IPS DF 19.7 (cell line): ENCODE measurements at regions not wholly inside any gene's neighbourhood (a gene's known extent, or its start where the extent isn't known, plus 50 kb on each side); places are given as distances from the start of the nearest gene placed in this dataset.

Experiments used
- DNase-seq: peaks from one replicate; pipeline ENCODE4 v3.0.0-alpha.2; 2013; ENCODE audit warnings: low read depth, low spot score

GRCh38 chr2:136245211-136245610 is 127.3 kb upstream of the CXCR4 start:
- no peak for DNase-seq

DNA sequence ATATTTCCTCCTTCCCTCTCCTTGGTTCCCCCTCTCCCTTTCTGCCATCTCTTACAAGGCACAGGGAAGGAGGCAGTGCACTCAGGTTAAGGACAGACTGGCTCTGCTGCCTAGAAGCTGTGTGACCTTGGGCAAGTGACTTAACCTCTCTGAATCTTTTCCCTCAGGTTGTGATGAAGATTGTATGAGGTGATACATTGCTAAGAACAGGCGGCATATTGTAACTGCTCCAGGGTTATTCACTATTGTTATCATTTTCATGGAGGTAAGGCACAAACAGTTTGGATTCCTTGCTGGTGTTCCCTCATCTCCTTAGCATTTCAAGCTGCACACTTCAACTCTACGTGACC is 126.6 kb upstream of the CXCR4 start:
- no peak for DNase-seq

- DNase-seq: no peak
Measured at GRCh38 chr2:136243638-136244535, 125.9 kb upstream of the CXCR4 start.

- DNase-seq: no peak
Measured at GRCh38 chr2:136242687-136243277, 124.8 kb upstream of the CXCR4 start.

DNA sequence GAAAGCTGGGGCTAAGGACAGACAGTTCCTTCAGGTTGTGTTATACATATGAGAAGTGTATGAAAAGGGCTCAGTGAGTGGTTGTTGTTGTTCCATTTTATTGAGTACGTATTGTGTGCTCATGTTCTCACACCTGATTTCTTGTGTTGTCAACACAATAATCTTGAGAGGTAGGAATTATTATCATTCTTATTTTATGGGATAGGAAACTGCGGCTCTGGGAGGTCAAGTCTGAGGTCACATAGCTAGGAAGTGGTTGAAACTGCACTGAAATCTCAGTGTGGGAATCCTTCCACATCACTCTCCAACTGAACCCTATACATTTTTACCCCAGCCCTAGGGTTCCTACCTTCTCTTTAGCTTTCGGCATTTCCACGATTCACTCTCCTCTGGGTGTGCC is 124.2 kb upstream of the CXCR4 start:
- DNase-seq: no peak

DNA sequence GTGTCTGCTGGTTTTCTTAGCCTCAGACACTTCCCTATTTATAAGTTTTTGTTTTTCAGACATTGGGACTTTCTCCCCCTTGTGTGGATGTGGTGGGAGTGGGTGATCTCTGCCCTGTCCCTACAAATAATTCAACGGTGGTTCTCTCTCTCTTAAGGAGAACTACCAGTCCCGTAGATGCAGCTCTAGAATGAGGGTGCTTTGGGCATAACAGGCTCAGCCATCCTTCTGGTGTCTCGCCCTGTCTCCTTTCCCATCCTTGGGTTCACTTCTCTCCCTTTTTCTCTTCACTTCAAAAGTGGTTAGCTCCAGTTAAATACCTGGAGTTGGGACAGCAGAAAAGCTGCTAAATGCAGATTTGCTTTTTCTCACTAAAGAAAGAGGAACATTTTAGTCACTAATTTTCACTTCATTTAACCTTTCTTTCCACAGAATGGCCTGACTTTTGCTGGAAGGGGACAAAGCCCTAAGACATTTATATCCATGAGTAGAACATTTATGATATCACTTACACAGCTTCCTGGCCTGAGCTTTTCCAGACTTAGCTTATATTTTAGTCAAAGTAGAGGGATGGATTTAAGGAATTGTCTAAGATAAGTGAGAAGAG is 121.2 kb upstream of the CXCR4 start:
- no peak for DNase-seq

DNA sequence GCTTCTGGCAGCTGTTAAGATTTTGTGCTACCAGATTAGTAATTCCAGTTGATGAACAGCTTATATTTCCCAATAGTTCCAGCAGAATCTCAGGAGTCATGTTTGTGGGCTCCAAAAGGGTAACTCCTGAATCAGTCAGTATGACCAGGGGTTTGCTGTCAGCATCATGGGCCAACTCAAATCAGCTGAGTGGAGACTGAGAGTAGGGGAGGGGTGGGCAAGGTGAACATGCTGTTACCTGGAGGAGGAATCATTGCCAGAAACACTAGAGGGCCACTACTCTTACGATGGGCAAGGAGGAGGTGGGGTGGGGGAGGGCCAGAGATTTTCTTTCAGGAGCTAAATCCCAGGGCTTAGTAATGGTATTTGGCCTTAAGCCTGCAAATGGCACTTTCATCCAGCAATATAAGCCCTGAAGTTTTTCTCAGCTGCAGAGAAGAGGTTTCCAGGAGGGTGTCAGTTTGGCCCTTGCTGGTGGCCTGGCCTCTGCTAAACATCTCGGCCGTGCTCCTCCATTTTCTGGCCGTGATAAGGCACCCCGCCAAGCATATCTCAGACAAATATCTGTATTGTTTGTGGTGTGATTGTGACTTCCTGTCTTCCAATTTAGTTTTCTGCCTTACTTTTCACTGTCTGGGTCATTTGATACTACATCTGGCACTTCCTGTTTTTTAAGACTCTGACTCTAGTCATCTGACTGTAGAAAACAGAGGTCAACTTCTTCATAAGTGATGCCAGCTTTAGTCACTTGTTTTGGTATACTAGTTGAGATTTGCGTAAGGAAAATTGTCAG is 120.5 kb upstream of the CXCR4 start:
- DNase-seq: no peak

- DNase-seq: no peak
Measured at GRCh38 chr2:136236019-136236418, 118.1 kb upstream of the CXCR4 start.

DNA sequence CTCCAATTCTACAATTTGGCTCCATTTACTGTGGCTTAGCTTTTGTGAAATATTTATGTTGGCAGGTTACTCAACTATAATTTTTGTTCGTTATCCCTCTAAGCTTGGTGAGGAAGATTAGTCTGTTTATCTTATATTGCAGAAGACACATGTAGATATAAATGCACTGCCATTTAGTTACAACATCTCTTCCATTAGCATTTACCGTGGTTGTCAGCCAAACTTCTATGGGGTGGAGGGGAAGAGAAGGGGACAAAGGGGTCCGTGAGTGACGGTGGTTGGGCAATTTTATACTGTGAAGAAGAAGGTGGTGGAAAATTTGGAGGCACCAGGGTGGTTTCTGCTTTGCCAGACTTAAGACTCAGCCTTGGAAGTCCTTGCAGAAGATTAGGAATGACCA is 117.6 kb upstream of the CXCR4 start:
- DNase-seq: no peak

GRCh38 chr2:136234261-136234660 is 116.3 kb upstream of the CXCR4 start:
- no peak for DNase-seq

DNA sequence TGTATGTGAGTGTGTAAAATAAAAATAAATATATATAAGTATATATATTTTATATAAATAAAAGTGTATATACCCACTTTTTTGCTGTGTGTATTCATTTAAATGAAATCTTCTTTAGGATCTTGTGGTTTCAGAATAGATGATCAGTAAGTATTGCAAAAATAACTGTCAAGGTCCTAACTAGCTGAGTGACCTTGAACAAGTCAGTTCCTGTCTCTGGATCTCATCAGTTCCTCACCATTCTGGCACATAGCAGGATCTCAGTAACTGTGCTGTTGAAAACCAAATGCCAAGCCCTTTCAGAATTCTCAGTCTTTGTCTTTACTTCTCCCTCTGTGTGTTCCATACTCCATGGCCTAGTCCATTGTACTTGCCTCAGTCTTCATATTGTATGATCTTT is 115.3 kb upstream of the CXCR4 start:
- no peak for DNase-seq

GRCh38 chr2:136232456-136233172 is 114.7 kb upstream of the CXCR4 start:
- DNase-seq: no peak

DNA sequence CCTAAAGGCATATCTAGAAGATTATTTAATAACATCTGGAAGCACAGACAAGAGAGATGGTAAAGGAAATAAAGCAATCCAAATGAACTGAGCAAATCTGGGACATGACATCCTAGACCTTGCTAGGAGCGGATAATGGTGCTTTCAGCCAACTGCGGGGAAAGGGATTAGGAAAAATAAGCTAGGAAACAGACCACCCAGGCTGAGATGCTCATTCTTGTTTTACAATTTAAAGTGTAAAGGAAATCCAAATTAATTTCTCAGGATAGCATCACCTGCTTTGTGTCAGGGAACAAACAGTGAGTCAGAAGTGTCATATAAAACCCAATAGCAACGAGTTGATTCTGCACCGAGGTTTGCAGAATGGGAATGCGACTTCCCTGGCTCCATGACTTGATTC is 112.5 kb upstream of the CXCR4 start:
- no peak for DNase-seq

DNA sequence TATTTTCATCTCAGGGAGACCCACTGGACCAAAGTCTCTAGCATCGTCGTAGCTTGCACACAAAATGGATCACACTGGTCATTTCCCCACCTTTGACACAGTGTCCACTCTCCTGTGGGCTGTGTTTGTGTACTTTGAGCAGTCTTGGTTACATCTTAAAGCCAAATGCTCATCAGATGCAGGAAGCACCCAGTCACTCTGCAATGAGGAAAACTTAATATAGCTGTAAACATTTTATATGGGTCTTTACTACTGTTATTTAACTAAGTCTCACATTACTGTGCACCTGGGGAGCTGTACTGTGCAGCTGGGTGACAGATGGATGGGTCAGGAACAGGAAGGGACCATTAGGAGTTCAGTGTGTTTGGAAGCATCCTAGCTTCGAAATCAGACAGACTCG is 109.0 kb upstream of the CXCR4 start:
- no peak for DNase-seq

DNA sequence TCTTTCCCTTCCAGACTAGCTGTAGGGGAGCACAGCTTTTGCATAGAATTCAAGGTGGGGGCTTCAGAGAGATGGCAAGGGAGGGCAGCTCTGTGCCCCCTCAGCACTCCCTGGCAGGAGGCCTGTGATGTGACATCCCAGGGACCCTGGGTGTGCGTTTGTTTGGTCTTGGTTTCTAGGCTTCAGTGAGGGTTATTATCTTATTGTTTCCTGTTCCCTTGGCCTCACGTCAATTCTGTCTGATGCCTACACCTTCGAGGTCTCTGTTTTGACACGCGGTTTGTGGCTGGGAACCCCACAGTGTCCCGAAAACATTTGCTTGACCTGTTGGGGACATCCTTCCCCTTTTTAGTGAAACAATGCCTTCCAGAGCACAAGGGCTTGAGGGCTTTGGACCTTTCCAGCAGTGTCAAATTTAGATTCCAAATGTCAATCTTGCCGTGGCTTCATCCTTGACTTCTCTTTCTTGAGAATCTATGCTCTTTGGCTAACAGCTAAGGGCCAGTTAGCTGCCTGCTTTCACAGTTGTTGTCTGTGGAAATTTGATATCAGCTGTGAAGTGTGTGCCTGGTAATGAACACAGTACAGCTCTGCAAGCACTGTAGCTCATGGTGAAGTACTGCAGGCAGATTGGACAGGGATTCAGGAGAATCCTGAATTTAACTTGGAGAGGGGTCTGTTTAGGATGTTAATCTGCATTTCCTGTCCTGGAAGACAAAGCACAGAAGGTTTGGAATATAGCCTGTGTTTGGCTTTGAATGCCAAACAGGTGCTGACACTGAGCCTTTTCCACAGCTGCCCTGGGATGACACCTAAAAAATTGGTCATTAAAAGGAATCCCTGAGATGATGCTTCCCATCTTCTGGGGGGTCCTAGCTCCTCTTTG is 108.2 kb upstream of the CXCR4 start:
- no peak for DNase-seq

GRCh38 chr2:136223274-136223673 is 105.3 kb upstream of the CXCR4 start:
- no peak for DNase-seq

DNA sequence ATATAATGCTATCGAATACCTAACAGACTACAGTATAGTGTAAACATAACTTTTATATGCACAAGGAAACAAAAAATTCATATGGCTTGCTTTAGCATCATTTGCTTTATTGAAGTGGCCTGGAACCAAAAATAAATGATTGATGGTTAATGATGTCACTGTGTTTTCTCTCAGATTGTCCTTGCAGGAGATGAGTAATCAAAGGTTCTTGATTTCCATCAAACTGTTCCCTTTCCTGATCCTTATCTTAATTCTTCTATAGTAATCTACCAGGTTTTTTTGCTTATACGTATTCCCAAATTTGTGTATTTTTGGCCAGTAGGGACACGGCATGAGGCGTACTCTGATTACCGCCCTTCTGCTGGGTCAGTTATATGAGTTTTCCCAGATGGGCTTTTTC is 104.9 kb upstream of the CXCR4 start:
- no peak for DNase-seq

- no peak for DNase-seq
Measured at GRCh38 chr2:136221026-136221425, 103.1 kb upstream of the CXCR4 start.

DNA sequence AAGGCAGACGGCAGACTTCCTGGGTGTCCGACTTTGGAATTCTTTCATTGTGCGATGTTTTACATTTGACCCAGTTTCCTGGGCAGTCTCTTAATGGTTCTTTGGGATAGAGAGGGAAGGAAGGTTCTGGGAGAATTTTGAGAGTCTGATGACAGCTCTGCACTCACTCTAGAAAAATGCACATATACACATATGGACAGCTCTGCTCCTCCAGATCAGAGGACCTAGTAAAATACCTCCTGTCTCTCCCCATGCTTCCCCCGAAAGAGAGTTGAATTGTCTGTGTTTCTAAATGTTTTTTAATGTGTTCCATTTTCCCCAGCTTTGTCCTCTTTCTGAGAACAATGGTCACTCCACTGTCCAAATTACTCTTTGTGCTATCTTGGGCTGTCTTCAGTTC is 102.0 kb upstream of the CXCR4 start:
- DNase-seq: no peak

DNA sequence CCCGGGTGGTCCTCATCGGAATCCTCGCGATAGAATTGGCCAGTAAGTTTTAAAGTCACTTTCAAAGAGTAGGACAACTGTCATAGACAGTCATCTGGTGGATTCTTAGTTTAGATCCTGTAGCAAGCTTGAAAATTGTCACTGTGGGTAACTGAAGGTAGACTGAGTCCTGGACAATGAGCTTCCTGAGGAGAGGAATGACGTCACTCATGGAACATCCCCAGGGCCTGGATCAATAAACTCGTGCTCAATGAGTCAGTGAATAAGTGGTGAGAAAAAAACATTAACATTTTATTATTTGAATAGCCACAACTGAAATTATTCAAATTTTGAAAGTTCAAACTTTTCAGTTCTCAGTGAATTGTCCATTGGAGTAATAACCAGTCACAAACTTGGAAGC is 101.4 kb upstream of the CXCR4 start:
- DNase-seq: no peak

DNA sequence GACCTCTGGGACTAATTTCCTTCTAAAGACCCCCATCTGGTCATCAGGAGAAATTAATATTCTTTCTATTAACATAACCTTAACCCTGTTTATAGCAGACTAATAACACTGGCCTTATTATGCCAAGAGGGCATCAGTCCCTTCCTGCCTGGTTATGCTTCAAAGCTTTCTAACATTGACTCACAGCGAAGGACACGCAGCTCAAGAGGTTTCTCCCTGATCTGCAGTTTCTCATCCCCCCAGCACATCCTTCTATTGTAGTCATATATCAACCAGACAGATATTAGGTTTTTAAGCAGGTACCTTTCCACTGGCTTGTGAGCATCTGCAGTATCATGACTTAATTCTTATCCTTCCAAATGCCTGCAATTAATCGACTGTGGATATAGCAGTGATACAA is 100.0 kb upstream of the CXCR4 start:
- DNase-seq: no peak
